ENCODE measurements at regions not wholly inside any gene's neighbourhood (a gene's known extent, or its start where the extent isn't known, plus 50 kb on each side); places are given as distances from the start of the nearest gene placed in this dataset.

DNA sequence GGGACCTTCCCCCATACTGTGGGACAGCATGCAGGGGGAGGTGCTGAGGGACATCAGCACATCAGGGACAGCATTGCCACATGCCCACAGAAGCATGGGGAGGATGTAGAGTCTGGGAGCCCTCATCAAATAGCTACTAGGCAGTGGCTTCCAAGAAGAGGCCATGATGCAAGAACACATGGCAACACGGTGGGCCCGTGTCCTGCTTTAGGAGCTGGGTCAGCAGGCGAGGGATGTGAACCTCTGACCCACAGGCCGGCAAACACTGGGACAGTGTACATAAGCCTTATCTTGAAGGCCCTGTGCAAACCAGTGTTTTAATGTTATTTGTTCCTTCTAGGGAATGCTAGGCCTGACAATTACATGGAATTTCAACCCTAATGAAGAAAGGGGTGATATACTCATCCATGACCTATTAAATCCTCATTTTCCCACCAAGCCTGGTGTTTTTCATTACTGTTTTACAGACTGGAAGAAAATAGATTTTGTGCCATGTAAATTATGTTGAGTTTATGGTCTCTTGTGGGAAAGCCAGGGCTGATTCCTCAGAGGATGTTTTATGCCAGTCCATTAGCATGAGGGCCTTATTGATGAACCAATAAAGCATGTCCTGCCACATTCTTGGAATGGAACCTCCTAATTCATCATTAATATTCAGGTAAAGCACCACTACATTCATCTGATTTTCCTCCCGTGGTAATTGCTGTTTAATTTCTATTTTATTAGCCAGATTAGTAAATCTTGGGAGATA lies 61.7 kb upstream of the SLC25A26 start:
- FAIRE-seq = no peak
- Histone ChIP-seq H4K20me1 (ENCODE audit: control insufficient read depth, extremely low read depth, insufficient read depth, low read length) (no peaks in the 10 kb centered on the region), H3K9me3 (ENCODE audit: control insufficient read depth, low read depth, low read length) (no peaks in the 10 kb centered on the region), H3K27me3 (ENCODE audit: control insufficient read depth, extremely low read depth, insufficient read depth, low read length) (peaks cover 5% of the 10 kb centered on the region), H3K27ac (ENCODE audit: control insufficient read depth, insufficient read depth, low read length) (no peak overlapping the region), H3K4me2 (ENCODE audit: control insufficient read depth, extremely low read depth, insufficient read depth, low read depth, low read length) (no peak overlapping the region), H3K9ac (ENCODE audit: control insufficient read depth, extremely low read depth, insufficient read depth, low read length) (no peak overlapping the region), H3K4me3 (ENCODE audit: control insufficient read depth in 2 of 3, extremely low read depth in 1 of 3, insufficient read depth in 2 of 3, low read depth in 1 of 3, low read length in 3 of 3) (no peak overlapping the region), H3K79me2 (ENCODE audit: control insufficient read depth, insufficient read depth, low read length) (no peaks in the 10 kb centered on the region), H3K36me3 (ENCODE audit: control insufficient read depth in 2 of 2, extremely low read depth in 1 of 2, insufficient read depth in 2 of 2, low read length in 2 of 2) (no peaks in the 10 kb centered on the region), H3K4me1 (ENCODE audit: control insufficient read depth, extremely low read depth, insufficient read depth, low read length) (no peaks in the 10 kb centered on the region), H3K9me1 (ENCODE audit: control insufficient read depth, extremely low read depth, insufficient read depth, low read length) (no peaks in the 10 kb centered on the region), H2AFZ (ENCODE audit: control insufficient read depth, low read length) (no peak overlapping the region)
- no peak for DNase-seq (ENCODE audit: low read depth, low spot score)
- dilution Hi-C loops (cut with MboI; ENCODE audit: extremely low pct_ligation_motif_present, low sequenced_read_pairs) = no loop called here
- TF ChIP-seq CTCF (optimal IDR thresholded peaks at IDR 0.05 in 1 of 3, IDR thresholded peaks at IDR 0.05 in 1 of 3, conservative IDR thresholded peaks at IDR 0.05 in 1 of 3; ENCODE audit: extremely low read depth in 1 of 3, insufficient read depth in 2 of 3, low read length in 3 of 3) (no peak), EZH2 (IDR thresholded peaks at IDR 0.05; ENCODE audit: low read length) (no peak)

GRCh38 chr3:66154444-66154861 lies 66.3 kb upstream of the SLC25A26 start:
- Histone ChIP-seq H4K20me1 (ENCODE audit: control insufficient read depth, extremely low read depth, insufficient read depth, low read length) (no peaks in the 10 kb centered on the region), H3K27ac (ENCODE audit: control insufficient read depth, insufficient read depth, low read length) (no peak overlapping the region), H3K9ac (ENCODE audit: control insufficient read depth, extremely low read depth, insufficient read depth, low read length) (no peak overlapping the region), H3K36me3 (ENCODE audit: control insufficient read depth in 2 of 2, extremely low read depth in 1 of 2, insufficient read depth in 2 of 2, low read length in 2 of 2) (no peaks in the 10 kb centered on the region), H3K79me2 (ENCODE audit: control insufficient read depth, insufficient read depth, low read length) (no peaks in the 10 kb centered on the region), H3K9me3 (ENCODE audit: control insufficient read depth, low read depth, low read length) (no peaks in the 10 kb centered on the region), H3K27me3 (ENCODE audit: control insufficient read depth, extremely low read depth, insufficient read depth, low read length) (peaks cover 20% of the 10 kb centered on the region), H3K4me1 (ENCODE audit: control insufficient read depth, extremely low read depth, insufficient read depth, low read length) (no peaks in the 10 kb centered on the region), H3K9me1 (ENCODE audit: control insufficient read depth, extremely low read depth, insufficient read depth, low read length) (no peaks in the 10 kb centered on the region), H3K4me2 (ENCODE audit: control insufficient read depth, extremely low read depth, insufficient read depth, low read depth, low read length) (no peak overlapping the region), H2AFZ (ENCODE audit: control insufficient read depth, low read length) (no peak overlapping the region), H3K4me3 (ENCODE audit: control insufficient read depth in 2 of 3, extremely low read depth in 1 of 3, insufficient read depth in 2 of 3, low read depth in 1 of 3, low read length in 3 of 3) (no peak overlapping the region)
- DNase-seq (ENCODE audit: low read depth, low spot score) (no peak), FAIRE-seq (no peak)
- dilution Hi-C loops (cut with MboI; ENCODE audit: extremely low pct_ligation_motif_present, low sequenced_read_pairs) = no loop called here
- TF ChIP-seq EZH2 (IDR thresholded peaks at IDR 0.05; ENCODE audit: low read length) (no peak), CTCF (optimal IDR thresholded peaks at IDR 0.05 in 1 of 3, IDR thresholded peaks at IDR 0.05 in 1 of 3, conservative IDR thresholded peaks at IDR 0.05 in 1 of 3; ENCODE audit: extremely low read depth in 1 of 3, insufficient read depth in 2 of 3, low read length in 3 of 3) (no peak)
